Ishikawa (cell line): ENCODE measurements at regions not wholly inside any gene's neighbourhood (a gene's known extent, or its start where the extent isn't known, plus 50 kb on each side); places are given as distances from the start of the nearest gene placed in this dataset.

ENCODE experiments used
- CEBPB ChIP-seq: IDR thresholded peaks from 2 replicates; pipeline ENCODE4 v1.6.1; 2012
- CREB1 ChIP-seq: IDR thresholded peaks from 2 replicates; pipeline ENCODE4 v1.6.1; 2012; ENCODE audit warnings: low read depth
- EGR1 ChIP-seq: IDR thresholded peaks from 2 replicates; pipeline ENCODE4 v1.6.1; 2012
- EP300 ChIP-seq: IDR thresholded peaks from 2 replicates; pipeline ENCODE4 v1.6.1; 2012; ENCODE audit warnings: borderline replicate concordance
- FOXM1 ChIP-seq: IDR thresholded peaks from 2 replicates; pipeline ENCODE4 v1.6.1; 2012; ENCODE audit warnings: low read depth, borderline replicate concordance
- NFIC ChIP-seq: IDR thresholded peaks from 2 replicates; pipeline ENCODE4 v1.6.1; 2012
- RAD21 ChIP-seq: IDR thresholded peaks from 2 replicates; pipeline ENCODE4 v1.6.1; 2012; ENCODE audit warnings: low read depth
- TAF1 ChIP-seq: IDR thresholded peaks from 2 replicates; pipeline ENCODE4 v1.6.1; 2012; ENCODE audit warnings: low read depth, mild to moderate bottlenecking
- TCF12 ChIP-seq: IDR thresholded peaks from 2 replicates; pipeline ENCODE4 v1.6.1; 2012; ENCODE audit warnings: low read depth
- TEAD4 ChIP-seq: IDR thresholded peaks from 2 replicates; pipeline ENCODE4 v1.6.1; 2012
- YY1 ChIP-seq: IDR thresholded peaks from 2 replicates; pipeline ENCODE4 v1.6.1; 2012; ENCODE audit warnings: low read depth
- ZBTB7A ChIP-seq: IDR thresholded peaks from 2 replicates; pipeline ENCODE4 v1.6.1; 2012; ENCODE audit warnings: low read depth
- TF ChIP-seq, protein P1 (sequence below): IDR thresholded peaks from 2 replicates; pipeline ENCODE4 v1.6.1; 2012
- TF ChIP-seq, protein P2 (sequence below): IDR thresholded peaks from 2 replicates; pipeline ENCODE4 v1.6.1; 2012; ENCODE audit warnings: low read depth, mild to moderate bottlenecking
- TF ChIP-seq, protein P3 (sequence below): IDR thresholded peaks from 2 replicates; pipeline ENCODE4 v1.6.1; 2012

DNA sequence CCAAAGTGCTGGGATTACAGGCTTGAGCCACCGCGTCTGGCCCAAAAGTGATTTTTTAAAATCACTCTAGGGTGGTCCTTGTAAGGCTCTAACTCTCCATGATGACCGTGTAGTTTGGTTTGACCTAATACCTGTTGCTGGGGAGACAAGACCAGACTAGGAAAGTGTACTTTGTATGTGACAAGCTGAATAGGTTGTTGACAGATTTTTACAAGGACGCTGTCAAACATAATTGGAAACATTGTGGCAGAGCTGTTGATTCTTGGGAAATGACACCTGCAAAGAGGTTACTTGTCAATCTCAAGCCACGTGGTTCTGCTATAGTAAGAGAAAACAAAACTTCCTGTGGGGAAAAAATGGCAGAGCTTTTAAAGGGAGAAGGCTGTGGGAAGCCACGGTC is 802.4 kb upstream of the HS3ST1 start:
- TF ChIP-seq NFIC (no peak), EP300 (no peak), FOXM1 (no peak), RAD21 (no peak), CREB1 (no peak), YY1 (no peak), EGR1 (no peak), TCF12 (no peak), CEBPB (no peak), ZBTB7A (no peak), TAF1 (no peak), TEAD4 (no peak)
- TF ChIP-seq, protein P1, sequence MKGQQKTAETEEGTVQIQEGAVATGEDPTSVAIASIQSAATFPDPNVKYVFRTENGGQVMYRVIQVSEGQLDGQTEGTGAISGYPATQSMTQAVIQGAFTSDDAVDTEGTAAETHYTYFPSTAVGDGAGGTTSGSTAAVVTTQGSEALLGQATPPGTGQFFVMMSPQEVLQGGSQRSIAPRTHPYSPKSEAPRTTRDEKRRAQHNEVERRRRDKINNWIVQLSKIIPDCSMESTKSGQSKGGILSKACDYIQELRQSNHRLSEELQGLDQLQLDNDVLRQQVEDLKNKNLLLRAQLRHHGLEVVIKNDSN = no peak
- TF ChIP-seq, protein P2, sequence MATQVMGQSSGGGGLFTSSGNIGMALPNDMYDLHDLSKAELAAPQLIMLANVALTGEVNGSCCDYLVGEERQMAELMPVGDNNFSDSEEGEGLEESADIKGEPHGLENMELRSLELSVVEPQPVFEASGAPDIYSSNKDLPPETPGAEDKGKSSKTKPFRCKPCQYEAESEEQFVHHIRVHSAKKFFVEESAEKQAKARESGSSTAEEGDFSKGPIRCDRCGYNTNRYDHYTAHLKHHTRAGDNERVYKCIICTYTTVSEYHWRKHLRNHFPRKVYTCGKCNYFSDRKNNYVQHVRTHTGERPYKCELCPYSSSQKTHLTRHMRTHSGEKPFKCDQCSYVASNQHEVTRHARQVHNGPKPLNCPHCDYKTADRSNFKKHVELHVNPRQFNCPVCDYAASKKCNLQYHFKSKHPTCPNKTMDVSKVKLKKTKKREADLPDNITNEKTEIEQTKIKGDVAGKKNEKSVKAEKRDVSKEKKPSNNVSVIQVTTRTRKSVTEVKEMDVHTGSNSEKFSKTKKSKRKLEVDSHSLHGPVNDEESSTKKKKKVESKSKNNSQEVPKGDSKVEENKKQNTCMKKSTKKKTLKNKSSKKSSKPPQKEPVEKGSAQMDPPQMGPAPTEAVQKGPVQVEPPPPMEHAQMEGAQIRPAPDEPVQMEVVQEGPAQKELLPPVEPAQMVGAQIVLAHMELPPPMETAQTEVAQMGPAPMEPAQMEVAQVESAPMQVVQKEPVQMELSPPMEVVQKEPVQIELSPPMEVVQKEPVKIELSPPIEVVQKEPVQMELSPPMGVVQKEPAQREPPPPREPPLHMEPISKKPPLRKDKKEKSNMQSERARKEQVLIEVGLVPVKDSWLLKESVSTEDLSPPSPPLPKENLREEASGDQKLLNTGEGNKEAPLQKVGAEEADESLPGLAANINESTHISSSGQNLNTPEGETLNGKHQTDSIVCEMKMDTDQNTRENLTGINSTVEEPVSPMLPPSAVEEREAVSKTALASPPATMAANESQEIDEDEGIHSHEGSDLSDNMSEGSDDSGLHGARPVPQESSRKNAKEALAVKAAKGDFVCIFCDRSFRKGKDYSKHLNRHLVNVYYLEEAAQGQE = no peak
- TF ChIP-seq, protein P3, sequence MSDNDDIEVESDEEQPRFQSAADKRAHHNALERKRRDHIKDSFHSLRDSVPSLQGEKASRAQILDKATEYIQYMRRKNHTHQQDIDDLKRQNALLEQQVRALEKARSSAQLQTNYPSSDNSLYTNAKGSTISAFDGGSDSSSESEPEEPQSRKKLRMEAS = no peak

DNA sequence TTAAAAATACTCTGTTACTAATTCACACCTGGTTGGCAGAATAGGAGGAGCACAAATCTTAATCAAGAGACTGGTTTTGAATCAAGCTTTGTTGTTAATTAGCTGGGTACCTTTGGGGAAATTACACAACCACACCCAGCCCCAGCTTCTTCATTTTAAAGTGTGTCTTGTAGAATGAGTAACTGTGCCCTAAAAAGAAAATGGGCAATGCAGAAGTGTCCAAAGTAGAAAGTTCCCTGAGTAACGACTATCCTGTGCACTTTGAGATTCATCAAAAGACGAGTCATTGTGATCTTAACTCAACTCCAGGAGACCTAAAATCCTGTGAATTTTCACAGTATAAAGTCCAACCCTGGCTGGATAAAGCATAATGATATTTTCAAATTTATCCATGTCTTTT is 792.3 kb upstream of the HS3ST1 start:
- TF ChIP-seq NFIC = no peak
- TF ChIP-seq TCF12 = no peak
- no peak for TF ChIP-seq RAD21
- TF ChIP-seq CEBPB = no peak
- TF ChIP-seq YY1 = no peak
- TF ChIP-seq, protein P3 = no peak
- no peak for TF ChIP-seq TAF1
- TF ChIP-seq, protein P1 = no peak
- TF ChIP-seq, protein P2 = no peak
- TF ChIP-seq TEAD4 = no peak
- no peak for TF ChIP-seq ZBTB7A
- no peak for TF ChIP-seq EGR1

DNA sequence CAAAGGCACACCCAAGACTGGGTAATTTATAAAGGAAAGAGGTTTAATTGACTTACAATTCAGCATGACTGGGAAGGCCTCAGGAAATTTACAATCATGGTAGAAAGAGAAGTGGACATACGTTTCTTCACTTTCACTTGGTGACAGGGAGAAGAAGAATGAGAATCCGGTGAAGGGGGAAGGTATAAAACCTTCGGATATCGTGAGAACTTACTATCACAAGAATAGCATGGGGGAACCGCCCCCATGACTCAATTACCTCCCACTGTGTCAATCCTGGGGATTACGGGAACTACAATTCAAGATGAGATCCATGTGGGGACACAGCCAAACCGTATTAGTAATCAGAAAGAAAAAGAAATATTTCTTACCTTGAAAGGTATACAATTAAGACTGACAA is 782.9 kb upstream of the HS3ST1 start:
- TF ChIP-seq TAF1 (no peak), CREB1 (no peak), YY1 (no peak), EP300 (no peak), NFIC (no peak), TEAD4 (no peak), TCF12 (no peak), FOXM1 (no peak), RAD21 (no peak)
- TF ChIP-seq, protein P3 = no peak
- TF ChIP-seq, protein P2 = no peak
- TF ChIP-seq, protein P1 = no peak

DNA sequence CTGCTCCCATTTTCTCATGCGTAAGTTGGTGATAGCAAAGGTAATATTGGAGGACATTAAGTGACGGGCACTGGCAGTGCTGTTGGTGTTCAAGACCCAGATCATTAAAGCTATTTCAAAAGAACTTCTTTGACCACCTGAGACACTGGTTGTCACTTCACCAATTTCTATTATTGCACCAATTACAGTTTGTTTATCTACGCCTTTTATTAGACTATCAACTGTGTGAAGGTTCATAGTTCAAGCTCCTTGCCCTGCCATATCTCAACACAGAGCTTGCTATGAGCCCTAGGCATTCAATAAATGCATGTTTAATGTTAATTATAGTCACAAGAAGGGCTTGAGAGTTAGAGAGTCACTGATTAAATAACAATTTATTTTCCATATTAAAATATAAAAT is 778.7 kb upstream of the HS3ST1 start:
- TF ChIP-seq YY1 = no peak
- no peak for TF ChIP-seq CEBPB
- TF ChIP-seq TEAD4 = no peak
- TF ChIP-seq, protein P1 = no peak
- TF ChIP-seq EP300 = no peak
- no peak for TF ChIP-seq FOXM1
- no peak for TF ChIP-seq RAD21
- TF ChIP-seq TCF12 = no peak
- TF ChIP-seq TAF1 = no peak
- no peak for TF ChIP-seq EGR1
- no peak for TF ChIP-seq ZBTB7A
- TF ChIP-seq, protein P2 = no peak
- TF ChIP-seq NFIC = no peak
- no peak for TF ChIP-seq CREB1
- TF ChIP-seq, protein P3 = no peak
